ENCODE measurements at regions not wholly inside any gene's neighbourhood (a gene's known extent, or its start where the extent isn't known, plus 50 kb on each side); places are given as distances from the start of the nearest gene placed in this dataset.
"Not testable (repeated sequence)": the region's sequence is repeated elsewhere in the genome, so short reads cannot be mapped to it uniquely, and the experiment has no call there.

GRCh38 chr4:27358269-27358668 lies 497.6 kb downstream of the STIM2 start:
- DNase-seq (ENCODE audit: low spot score): no peak

- no peak for DNase-seq (ENCODE audit: low spot score)
Measured at GRCh38 chr4:27360131-27360530, 499.5 kb downstream of the STIM2 start.

- DNase-seq (ENCODE audit: low spot score): no peak
Measured at GRCh38 chr4:27360790-27361267, 500.2 kb downstream of the STIM2 start.

DNA sequence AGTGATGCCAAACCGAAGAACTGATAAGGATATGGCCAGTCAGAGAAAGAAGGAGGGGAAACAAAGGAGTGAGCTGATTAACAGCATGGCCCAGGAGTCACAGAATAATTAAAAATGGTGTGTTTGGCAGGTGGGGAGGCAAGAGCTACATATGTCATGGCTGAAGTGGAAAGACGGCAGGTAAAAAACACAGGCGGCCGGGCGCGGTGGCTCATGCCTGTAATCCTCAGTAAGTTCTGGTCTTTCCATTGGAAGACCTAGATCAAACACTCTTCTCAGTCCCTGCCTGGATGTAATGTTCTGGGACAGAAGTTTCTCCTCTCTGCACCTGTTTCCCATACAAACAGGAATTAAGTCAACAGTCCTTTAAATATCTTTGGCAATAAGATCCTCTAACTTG lies 503.9 kb downstream of the STIM2 start:
- no peak for DNase-seq (ENCODE audit: low spot score)

DNA sequence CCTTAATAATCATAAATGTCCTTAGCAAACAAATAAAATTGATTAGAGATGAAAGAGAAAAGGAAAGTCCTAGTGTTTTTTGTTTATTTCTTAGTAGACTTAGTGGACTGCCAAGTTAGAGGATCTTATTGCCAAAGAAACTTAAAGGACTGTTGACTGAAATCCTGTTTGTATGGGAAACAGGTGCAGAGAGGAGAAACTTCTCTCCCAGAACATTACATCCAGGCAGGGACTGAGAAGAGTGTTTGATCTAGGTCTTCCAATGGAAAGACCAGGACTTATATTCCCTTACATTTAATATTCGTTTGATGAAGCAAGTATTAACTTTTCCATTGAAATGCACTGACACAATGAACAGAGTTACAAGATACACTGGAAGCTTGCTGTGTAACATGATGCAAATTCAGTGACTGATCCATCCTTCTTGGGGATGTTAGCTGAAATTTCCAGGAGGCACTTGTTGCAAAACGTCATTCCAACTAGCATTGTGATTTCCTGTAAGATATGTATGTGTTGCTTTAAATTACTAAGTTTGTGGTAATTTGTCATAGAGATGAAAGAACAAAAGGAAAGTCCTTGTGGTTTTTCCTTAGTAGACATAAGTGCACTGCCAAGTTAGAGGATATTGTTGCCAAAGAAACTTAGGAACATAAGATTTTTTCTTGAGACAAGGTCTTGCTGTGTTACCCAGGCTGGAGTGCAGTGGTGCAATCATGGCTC lies 505.6 kb downstream of the STIM2 start:
- no peak for DNase-seq (ENCODE audit: low spot score)

- DNase-seq (ENCODE audit: low spot score): no peak
Measured at GRCh38 chr4:27368781-27369180, 508.1 kb downstream of the STIM2 start.

DNA sequence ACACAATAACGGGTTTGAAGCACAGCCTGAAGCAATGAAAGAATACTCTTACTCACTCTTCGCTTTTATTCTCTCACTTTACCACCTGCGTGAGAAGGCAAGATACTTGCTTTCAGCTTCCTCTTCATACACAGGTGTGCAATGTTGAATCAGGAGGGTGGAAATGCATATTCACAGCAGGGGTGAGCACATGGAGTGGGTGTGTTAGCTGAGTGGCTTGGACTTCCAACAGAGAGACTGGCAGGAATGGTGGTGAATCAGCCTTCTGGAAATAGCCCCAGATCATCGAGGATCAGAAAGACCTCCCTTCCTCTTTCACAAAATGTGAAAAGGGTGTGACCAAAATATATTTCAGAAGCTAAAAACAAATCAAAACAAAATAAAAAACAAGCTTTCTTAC lies 521.2 kb downstream of the STIM2 start:
- DNase-seq (ENCODE audit: low spot score): no peak

DNA sequence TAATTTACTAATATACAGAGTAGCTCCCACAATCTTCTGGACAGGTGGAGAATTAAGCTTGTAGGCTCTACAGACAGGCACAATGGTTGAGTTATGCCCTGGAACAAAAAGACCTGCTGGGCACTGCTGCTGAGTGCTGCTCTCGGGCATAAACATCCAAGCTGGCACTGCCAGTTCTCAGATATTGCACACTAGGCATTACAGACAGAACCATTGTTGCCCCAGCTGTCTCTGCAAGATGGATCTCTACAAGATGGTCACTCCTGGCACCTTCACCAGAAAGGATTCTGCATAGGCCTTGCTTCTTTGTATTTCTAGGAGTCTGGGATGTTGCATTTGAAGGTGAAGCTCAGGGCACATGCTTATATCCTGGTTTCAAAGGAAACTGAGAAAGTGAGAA lies 527.1 kb downstream of the STIM2 start:
- no peak for DNase-seq (ENCODE audit: low spot score)

GRCh38 chr4:27397886-27398285 lies 537.2 kb downstream of the STIM2 start:
- DNase-seq (ENCODE audit: low spot score): no peak

GRCh38 chr4:27398631-27399310 lies 538.1 kb downstream of the STIM2 start:
- no peak for DNase-seq (ENCODE audit: low spot score)

DNA sequence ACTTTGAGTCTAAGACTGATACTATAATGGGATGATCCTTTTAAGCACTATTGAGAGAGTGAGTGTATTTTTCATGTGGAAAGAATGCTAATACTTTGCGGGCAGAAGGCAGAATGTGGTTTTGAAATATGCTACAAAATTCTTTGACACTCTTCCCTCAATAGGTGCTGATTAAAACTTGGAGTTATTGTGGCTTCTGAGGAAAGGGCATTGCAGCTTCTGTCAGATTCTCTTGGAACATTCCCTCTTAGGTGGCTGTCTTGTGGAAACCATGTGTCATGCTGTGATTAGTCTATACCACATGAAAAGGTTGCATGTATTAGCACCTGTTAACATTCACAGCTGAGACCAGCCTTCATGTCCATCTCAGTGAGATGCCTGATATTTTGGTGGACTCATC lies 547.0 kb downstream of the STIM2 start:
- no peak for DNase-seq (ENCODE audit: low spot score)

- DNase-seq (ENCODE audit: low spot score): no peak
Measured at GRCh38 chr4:27412613-27413012, 552.0 kb downstream of the STIM2 start.

- no peak for DNase-seq (ENCODE audit: low spot score)
Measured at GRCh38 chr4:27414887-27415731, 554.5 kb downstream of the STIM2 start.

GRCh38 chr4:27428661-27429060 lies 568.0 kb downstream of the STIM2 start:
- no peak for DNase-seq (ENCODE audit: low spot score)

GRCh38 chr4:27429364-27429871 lies 568.8 kb downstream of the STIM2 start:
- DNase-seq (ENCODE audit: low spot score): no peak

DNA sequence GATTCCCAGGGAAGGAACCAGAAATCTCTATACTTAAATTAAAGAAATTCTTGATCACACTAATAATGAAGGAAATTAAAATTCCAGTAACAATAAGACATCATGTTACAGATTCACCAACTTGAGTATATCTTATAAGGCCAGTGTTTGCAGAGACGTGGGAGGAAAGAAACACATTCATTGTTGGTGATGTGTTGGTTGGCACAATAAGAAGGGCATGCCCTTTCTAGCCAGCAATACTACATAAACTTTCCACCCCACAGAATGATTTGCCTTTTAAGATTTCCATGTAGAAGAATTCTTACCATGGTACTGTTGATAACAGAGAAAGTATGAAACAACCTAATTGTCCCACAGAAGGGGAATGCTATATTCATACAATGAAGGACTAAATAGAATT lies 581.5 kb downstream of the STIM2 start:
- DNase-seq (ENCODE audit: low spot score): no peak

GRCh38 chr4:27442661-27443060 lies 582.0 kb downstream of the STIM2 start:
- DNase-seq (ENCODE audit: low spot score): not testable (repeated sequence)

DNA sequence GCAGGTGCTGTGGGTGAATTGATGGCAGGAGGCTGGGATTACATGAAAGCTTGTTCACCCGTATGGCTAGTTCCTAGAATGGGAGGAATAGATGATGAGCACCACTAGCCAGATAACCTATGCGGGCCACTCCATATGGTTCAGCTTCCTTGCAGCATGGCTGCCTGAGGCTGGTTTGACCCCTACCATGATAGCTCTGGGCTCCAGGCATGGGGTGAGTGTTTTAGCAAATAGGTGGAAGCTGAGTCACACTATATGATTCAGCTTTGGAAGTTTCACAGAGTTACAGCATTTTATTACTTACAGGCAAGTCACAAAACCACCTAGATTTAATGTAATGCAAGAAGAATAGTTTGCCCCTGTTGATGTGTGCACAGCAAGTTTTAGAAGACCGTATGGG lies 603.2 kb downstream of the STIM2 start:
- no peak for DNase-seq (ENCODE audit: low spot score)

GRCh38 chr4:27467351-27467750 lies 606.7 kb downstream of the STIM2 start:
- DNase-seq (ENCODE audit: low spot score): no peak

GRCh38 chr4:27472364-27472763 lies 611.7 kb downstream of the STIM2 start:
- DNase-seq (ENCODE audit: low spot score): no peak

DNA sequence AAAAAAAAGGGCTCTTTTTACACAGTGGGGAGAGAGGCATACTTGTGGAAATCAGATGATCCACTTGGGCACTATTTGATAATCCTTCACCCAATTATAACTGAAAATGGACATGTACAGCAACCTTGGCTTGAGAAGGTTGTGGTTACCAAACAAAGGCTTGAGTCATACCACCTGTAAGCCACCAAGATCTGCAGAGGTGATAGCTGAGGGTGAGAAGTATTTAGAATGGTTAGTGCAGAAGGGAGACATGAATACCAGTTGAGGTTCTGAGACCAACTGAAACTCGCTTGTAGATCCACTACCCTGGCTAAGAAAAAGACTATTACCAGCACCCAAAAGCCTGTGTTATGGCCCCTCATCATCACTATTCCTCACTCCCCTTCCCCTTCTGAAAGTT lies 614.0 kb downstream of the STIM2 start:
- DNase-seq (ENCODE audit: low spot score): no peak

GRCh38 chr4:27484216-27484615 lies 623.6 kb downstream of the STIM2 start:
- no peak for DNase-seq (ENCODE audit: low spot score)

Data from SK-N-DZ (cell line).